Liver (tissue), 3 donors: ENCODE measurements at regions not wholly inside any gene's neighbourhood (a gene's known extent, or its start where the extent isn't known, plus 50 kb on each side); places are given as distances from the start of the nearest gene placed in this dataset.

Experiments
- ATF3 ChIP-seq: IDR thresholded peaks from 2 replicates; pipeline ENCODE4 v1.6.1; 2016; ENCODE audit warnings: antibody characterized with exemption
- CTCF ChIP-seq: fragments of 150-350 bp; IDR thresholded peaks from 2 replicates; pipeline ENCODE4 v1.5.1; 2017; ENCODE audit warnings: improper control_type of control experiment, low read depth, low read length; ENCODE audit not compliant: missing input control
- EGR1 ChIP-seq, 2 donors: IDR thresholded peaks; 2 replicates each; pipeline ENCODE4 v1.6.1; 2016 to 2018; ENCODE audit warnings: antibody characterized with exemption in 2 of 2, low read depth in 2 of 2
- FOXA1 ChIP-seq: IDR thresholded peaks from 2 replicates; pipeline ENCODE4 v1.6.1; 2016; ENCODE audit warnings: antibody characterized with exemption
- GABPA ChIP-seq, 2 donors: IDR thresholded peaks in 1 of 2; conservative IDR thresholded peaks in 1 of 2; 2 replicates each; pipeline ENCODE4 v1.6.1; 2016; ENCODE audit warnings: antibody characterized with exemption in 2 of 2, mild to moderate bottlenecking in 1 of 2, moderate library complexity in 1 of 2
- JUND ChIP-seq, 2 donors: IDR thresholded peaks; 2 replicates each; pipeline ENCODE4 v1.6.1; 2016; ENCODE audit warnings: antibody characterized with exemption in 2 of 2
- MAX ChIP-seq: IDR thresholded peaks from 2 replicates; pipeline ENCODE4 v1.6.1; 2016; ENCODE audit warnings: antibody characterized with exemption
- NR2F2 ChIP-seq: IDR thresholded peaks from 2 replicates; pipeline ENCODE4 v1.6.1; 2016; ENCODE audit warnings: antibody characterized with exemption
- REST ChIP-seq: IDR thresholded peaks from 2 replicates; pipeline ENCODE4 v1.6.1; 2016; ENCODE audit warnings: antibody characterized with exemption, mild to moderate bottlenecking
- SP1 ChIP-seq: IDR thresholded peaks from 2 replicates; pipeline ENCODE4 v1.6.1; 2018; ENCODE audit warnings: antibody characterized with exemption, mild to moderate bottlenecking
- TAF1 ChIP-seq: conservative IDR thresholded peaks from 2 replicates; pipeline ENCODE4 v1.6.1; 2016; ENCODE audit warnings: antibody characterized with exemption, mild to moderate bottlenecking
- YY1 ChIP-seq: IDR thresholded peaks from 2 replicates; pipeline ENCODE4 v1.6.1; 2016; ENCODE audit warnings: antibody characterized with exemption, mild to moderate bottlenecking
- donor health status: healthy.
- donor health status: healthy.

- TF ChIP-seq YY1 (no peak), EGR1 (IDR thresholded peaks at IDR 0.05; ENCODE audit: low read depth in 2 of 2) (no peak), CTCF (no peak), SP1 (no peak), JUND (IDR thresholded peaks at IDR 0.05) (no peak), REST (no peak), MAX (no peak), GABPA (IDR thresholded peaks at IDR 0.05 in 1 of 2, conservative IDR thresholded peaks at IDR 0.05 in 1 of 2) (no peak), NR2F2 (no peak), ATF3 (no peak), FOXA1 (no peak), TAF1 (no peak)
Observed at GRCh38 chr7:145193951-145194350, 358.1 kb upstream of the TPK1 start.
